HepG2 (cell line): ENCODE measurements at regions not wholly inside any gene's neighbourhood (a gene's known extent, or its start where the extent isn't known, plus 50 kb on each side); places are given as distances from the start of the nearest gene placed in this dataset.

ENCODE experiments used
- ARNT ChIP-seq: fragments of 450-650 bp; IDR thresholded peaks from 2 replicates; pipeline ENCODE4 v1.6.1; 2017
- HOXD1 ChIP-seq: sonication (generic); formaldehyde crosslinking; IDR thresholded peaks from 2 replicates; pipeline ENCODE4 v1.5.0; 2020; ENCODE audit warnings: missing genetic modification reagents
- KAT7 ChIP-seq: IDR thresholded peaks from 2 replicates; pipeline ENCODE4 v1.6.1; 2018; ENCODE audit warnings: borderline replicate concordance, missing compliant biosample characterization
- NCOA2 ChIP-seq: sonication (generic); formaldehyde crosslinking; IDR thresholded peaks from 2 replicates; pipeline ENCODE4 v1.8.0; 2022; ENCODE audit warnings: inconsistent platforms
- SRF ChIP-seq: IDR thresholded peaks from 2 replicates; pipeline ENCODE4 v1.6.1; 2011; ENCODE audit warnings: mild to moderate bottlenecking, low read depth, low read length, moderate library complexity
- ZNF253 ChIP-seq: sonication (generic); formaldehyde crosslinking; IDR thresholded peaks from 2 replicates; pipeline ENCODE4 v1.8.0; 2022; ENCODE audit warnings: mild to moderate bottlenecking, missing genetic modification reagents, borderline replicate concordance
- ZNF331 ChIP-seq: sonication (generic); formaldehyde crosslinking; IDR thresholded peaks from 2 replicates; pipeline ENCODE4 v1.4.0; 2020; ENCODE audit warnings: missing genetic modification reagents
- ZNF337 ChIP-seq: sonication (generic); formaldehyde crosslinking; IDR thresholded peaks from 2 replicates; pipeline ENCODE4 v1.5.1; 2020; ENCODE audit warnings: missing genetic modification reagents, low read depth, mild to moderate bottlenecking, borderline replicate concordance
- TF ChIP-seq, protein P1 (sequence below): sonication (generic); formaldehyde crosslinking; IDR thresholded peaks from 2 replicates; pipeline ENCODE4 v1.5.0; 2020; ENCODE audit warnings: mild to moderate bottlenecking, missing genetic modification reagents, borderline replicate concordance
- TF ChIP-seq, protein P2 (sequence below): sonication (generic); formaldehyde crosslinking; IDR thresholded peaks from 2 replicates; pipeline ENCODE4 v1.4.0; 2020; ENCODE audit warnings: missing genetic modification reagents
- TF ChIP-seq, protein P3 (sequence below): sonication (generic); formaldehyde crosslinking; IDR thresholded peaks from 2 replicates; pipeline ENCODE4 v1.5.1; 2020; ENCODE audit warnings: mild to moderate bottlenecking, moderate library complexity, missing genetic modification reagents
- TF ChIP-seq, protein P4 (sequence below): sonication (generic); formaldehyde crosslinking; conservative IDR thresholded peaks from 2 replicates; pipeline ENCODE4 v1.4.0; 2020; ENCODE audit warnings: mild to moderate bottlenecking, missing genetic modification reagents, moderate library complexity

DNA sequence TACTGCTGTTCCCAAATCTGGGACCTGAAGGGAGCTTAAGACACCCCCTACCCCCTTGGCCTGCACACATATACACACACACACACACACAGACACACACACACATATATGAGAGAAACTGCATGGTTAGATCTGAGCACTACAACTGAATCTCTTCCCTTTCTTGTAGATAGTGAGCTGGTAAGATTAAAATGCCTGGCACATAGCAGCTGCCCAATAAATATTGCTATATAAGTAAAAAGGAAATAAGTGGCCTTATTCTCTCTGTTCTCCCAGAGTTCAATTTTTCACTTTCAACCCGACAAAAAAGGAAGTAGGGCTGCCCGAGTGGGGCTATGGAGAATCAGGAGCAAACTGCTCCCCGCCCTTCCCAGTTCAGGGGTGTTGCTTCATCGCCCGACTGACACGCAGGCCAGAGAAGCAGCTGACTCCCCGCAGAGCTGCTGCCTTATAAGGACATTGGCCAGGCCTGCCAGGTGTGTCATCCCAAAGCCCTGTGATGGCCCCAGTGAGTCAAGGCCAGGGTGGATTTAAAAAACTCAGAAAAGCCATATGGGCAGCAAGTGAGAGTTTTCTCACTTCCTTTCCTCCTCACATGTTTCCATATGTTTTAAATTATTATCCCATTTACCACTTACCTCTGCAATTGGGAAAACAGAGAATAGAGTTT lies 106.5 kb upstream of the SLC44A3 start (continued):
- TF ChIP-seq, protein P1, sequence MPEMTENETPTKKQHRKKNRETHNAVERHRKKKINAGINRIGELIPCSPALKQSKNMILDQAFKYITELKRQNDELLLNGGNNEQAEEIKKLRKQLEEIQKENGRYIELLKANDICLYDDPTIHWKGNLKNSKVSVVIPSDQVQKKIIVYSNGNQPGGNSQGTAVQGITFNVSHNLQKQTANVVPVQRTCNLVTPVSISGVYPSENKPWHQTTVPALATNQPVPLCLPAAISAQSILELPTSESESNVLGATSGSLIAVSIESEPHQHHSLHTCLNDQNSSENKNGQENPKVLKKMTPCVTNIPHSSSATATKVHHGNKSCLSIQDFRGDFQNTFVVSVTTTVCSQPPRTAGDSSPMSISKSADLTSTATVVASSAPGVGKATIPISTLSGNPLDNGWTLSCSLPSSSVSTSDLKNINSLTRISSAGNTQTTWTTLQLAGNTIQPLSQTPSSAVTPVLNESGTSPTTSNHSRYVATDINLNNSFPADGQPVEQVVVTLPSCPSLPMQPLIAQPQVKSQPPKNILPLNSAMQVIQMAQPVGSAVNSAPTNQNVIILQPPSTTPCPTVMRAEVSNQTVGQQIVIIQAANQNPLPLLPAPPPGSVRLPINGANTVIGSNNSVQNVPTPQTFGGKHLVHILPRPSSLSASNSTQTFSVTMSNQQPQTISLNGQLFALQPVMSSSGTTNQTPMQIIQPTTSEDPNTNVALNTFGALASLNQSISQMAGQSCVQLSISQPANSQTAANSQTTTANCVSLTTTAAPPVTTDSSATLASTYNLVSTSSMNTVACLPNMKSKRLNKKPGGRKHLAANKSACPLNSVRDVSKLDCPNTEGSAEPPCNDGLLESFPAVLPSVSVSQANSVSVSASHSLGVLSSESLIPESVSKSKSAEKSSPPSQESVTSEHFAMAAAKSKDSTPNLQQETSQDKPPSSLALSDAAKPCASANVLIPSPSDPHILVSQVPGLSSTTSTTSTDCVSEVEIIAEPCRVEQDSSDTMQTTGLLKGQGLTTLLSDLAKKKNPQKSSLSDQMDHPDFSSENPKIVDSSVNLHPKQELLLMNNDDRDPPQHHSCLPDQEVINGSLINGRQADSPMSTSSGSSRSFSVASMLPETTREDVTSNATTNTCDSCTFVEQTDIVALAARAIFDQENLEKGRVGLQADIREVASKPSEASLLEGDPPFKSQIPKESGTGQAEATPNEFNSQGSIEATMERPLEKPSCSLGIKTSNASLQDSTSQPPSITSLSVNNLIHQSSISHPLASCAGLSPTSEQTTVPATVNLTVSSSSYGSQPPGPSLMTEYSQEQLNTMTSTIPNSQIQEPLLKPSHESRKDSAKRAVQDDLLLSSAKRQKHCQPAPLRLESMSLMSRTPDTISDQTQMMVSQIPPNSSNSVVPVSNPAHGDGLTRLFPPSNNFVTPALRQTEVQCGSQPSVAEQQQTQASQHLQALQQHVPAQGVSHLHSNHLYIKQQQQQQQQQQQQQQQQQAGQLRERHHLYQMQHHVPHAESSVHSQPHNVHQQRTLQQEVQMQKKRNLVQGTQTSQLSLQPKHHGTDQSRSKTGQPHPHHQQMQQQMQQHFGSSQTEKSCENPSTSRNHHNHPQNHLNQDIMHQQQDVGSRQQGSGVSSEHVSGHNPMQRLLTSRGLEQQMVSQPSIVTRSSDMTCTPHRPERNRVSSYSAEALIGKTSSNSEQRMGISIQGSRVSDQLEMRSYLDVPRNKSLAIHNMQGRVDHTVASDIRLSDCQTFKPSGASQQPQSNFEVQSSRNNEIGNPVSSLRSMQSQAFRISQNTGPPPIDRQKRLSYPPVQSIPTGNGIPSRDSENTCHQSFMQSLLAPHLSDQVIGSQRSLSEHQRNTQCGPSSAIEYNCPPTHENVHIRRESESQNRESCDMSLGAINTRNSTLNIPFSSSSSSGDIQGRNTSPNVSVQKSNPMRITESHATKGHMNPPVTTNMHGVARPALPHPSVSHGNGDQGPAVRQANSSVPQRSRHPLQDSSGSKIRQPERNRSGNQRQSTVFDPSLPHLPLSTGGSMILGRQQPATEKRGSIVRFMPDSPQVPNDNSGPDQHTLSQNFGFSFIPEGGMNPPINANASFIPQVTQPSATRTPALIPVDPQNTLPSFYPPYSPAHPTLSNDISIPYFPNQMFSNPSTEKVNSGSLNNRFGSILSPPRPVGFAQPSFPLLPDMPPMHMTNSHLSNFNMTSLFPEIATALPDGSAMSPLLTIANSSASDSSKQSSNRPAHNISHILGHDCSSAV (CRISPR knock-in tag), result no peak
- TF ChIP-seq ARNT, result no peak
- TF ChIP-seq, protein P2, sequence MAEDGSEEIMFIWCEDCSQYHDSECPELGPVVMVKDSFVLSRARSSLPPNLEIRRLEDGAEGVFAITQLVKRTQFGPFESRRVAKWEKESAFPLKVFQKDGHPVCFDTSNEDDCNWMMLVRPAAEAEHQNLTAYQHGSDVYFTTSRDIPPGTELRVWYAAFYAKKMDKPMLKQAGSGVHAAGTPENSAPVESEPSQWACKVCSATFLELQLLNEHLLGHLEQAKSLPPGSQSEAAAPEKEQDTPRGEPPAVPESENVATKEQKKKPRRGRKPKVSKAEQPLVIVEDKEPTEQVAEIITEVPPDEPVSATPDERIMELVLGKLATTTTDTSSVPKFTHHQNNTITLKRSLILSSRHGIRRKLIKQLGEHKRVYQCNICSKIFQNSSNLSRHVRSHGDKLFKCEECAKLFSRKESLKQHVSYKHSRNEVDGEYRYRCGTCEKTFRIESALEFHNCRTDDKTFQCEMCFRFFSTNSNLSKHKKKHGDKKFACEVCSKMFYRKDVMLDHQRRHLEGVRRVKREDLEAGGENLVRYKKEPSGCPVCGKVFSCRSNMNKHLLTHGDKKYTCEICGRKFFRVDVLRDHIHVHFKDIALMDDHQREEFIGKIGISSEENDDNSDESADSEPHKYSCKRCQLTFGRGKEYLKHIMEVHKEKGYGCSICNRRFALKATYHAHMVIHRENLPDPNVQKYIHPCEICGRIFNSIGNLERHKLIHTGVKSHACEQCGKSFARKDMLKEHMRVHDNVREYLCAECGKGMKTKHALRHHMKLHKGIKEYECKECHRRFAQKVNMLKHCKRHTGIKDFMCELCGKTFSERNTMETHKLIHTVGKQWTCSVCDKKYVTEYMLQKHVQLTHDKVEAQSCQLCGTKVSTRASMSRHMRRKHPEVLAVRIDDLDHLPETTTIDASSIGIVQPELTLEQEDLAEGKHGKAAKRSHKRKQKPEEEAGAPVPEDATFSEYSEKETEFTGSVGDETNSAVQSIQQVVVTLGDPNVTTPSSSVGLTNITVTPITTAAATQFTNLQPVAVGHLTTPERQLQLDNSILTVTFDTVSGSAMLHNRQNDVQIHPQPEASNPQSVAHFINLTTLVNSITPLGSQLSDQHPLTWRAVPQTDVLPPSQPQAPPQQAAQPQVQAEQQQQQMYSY (CRISPR knock-in tag), result no peak
- TF ChIP-seq NCOA2, result peak; percentile 59
- TF ChIP-seq, protein P3, sequence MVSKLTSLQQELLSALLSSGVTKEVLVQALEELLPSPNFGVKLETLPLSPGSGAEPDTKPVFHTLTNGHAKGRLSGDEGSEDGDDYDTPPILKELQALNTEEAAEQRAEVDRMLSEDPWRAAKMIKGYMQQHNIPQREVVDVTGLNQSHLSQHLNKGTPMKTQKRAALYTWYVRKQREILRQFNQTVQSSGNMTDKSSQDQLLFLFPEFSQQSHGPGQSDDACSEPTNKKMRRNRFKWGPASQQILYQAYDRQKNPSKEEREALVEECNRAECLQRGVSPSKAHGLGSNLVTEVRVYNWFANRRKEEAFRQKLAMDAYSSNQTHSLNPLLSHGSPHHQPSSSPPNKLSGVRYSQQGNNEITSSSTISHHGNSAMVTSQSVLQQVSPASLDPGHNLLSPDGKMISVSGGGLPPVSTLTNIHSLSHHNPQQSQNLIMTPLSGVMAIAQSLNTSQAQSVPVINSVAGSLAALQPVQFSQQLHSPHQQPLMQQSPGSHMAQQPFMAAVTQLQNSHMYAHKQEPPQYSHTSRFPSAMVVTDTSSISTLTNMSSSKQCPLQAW (CRISPR knock-in tag), result peak; percentile 74
- TF ChIP-seq ZNF253 (CRISPR knock-in tag), result no peak
- TF ChIP-seq SRF, result peak; percentile 98
- TF ChIP-seq KAT7 (CRISPR knock-in tag), result 0 out of 2 replicates have a peak, but pooled peaks have one; percentile 25
- peak; percentile 26; the same call in 1 of the 2 replicates for TF ChIP-seq ZNF331 (CRISPR knock-in tag)
- TF ChIP-seq HOXD1, result no peak
- TF ChIP-seq, protein P4, sequence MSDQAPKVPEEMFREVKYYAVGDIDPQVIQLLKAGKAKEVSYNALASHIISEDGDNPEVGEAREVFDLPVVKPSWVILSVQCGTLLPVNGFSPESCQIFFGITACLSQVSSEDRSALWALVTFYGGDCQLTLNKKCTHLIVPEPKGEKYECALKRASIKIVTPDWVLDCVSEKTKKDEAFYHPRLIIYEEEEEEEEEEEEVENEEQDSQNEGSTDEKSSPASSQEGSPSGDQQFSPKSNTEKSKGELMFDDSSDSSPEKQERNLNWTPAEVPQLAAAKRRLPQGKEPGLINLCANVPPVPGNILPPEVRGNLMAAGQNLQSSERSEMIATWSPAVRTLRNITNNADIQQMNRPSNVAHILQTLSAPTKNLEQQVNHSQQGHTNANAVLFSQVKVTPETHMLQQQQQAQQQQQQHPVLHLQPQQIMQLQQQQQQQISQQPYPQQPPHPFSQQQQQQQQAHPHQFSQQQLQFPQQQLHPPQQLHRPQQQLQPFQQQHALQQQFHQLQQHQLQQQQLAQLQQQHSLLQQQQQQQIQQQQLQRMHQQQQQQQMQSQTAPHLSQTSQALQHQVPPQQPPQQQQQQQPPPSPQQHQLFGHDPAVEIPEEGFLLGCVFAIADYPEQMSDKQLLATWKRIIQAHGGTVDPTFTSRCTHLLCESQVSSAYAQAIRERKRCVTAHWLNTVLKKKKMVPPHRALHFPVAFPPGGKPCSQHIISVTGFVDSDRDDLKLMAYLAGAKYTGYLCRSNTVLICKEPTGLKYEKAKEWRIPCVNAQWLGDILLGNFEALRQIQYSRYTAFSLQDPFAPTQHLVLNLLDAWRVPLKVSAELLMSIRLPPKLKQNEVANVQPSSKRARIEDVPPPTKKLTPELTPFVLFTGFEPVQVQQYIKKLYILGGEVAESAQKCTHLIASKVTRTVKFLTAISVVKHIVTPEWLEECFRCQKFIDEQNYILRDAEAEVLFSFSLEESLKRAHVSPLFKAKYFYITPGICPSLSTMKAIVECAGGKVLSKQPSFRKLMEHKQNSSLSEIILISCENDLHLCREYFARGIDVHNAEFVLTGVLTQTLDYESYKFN (CRISPR knock-in tag), result peak; percentile 72
- 0 out of 2 replicates have a peak, but pooled peaks have one; percentile 51 for TF ChIP-seq ZNF337 (CRISPR knock-in tag)
